ENCODE measurements at regions not wholly inside any gene's neighbourhood (a gene's known extent, or its start where the extent isn't known, plus 50 kb on each side); places are given as distances from the start of the nearest gene placed in this dataset.

GRCh38 chr13:56932104-56932503 lies 208.6 kb upstream of the PRR20A start:
- TF ChIP-seq CTCF (IDR thresholded peaks at IDR 0.05) (no peak), EZH2 (IDR thresholded peaks at IDR 0.05; ENCODE audit: borderline replicate concordance, insufficient read depth, low read depth, low read length, poor library complexity, severe bottlenecking) (no peak)

Measured in B cell (primary cell).